Breast epithelium (tissue), 3 donors: ENCODE measurements at regions not wholly inside any gene's neighbourhood (a gene's known extent, or its start where the extent isn't known, plus 50 kb on each side); places are given as distances from the start of the nearest gene placed in this dataset.

Experiments
- CTCF ChIP-seq, 3 donors: fragments of 450-650 bp; IDR thresholded peaks; one replicate each; pipeline ENCODE4 v1.5.1; 2016 to 2017; ENCODE audit warnings: antibody characterized with exemption in 3 of 3, mild to moderate bottlenecking in 3 of 3, moderate library complexity in 3 of 3
- POLR2A ChIP-seq: fragments of 450-650 bp; IDR thresholded peaks from one replicate; pipeline ENCODE4 v1.6.1; 2016; ENCODE audit warnings: antibody characterized with exemption, mild to moderate bottlenecking, moderate library complexity
- POLR2AphosphoS5 ChIP-seq, 3 donors: sonication (generic); formaldehyde crosslinking; IDR thresholded peaks; one replicate each; pipeline ENCODE4 v1.6.1; 2017; ENCODE audit warnings: antibody characterized with exemption in 3 of 3

GRCh38 chr15:66844041-66844746, 142.2 kb downstream of the SMAD6 start:
- TF ChIP-seq POLR2AphosphoS5 (IDR thresholded peaks at IDR 0.05), result no peak
- TF ChIP-seq CTCF (IDR thresholded peaks at IDR 0.05), result no peak
- no peak for TF ChIP-seq POLR2A
